Fibroblast of lung (primary cell): ENCODE measurements at regions not wholly inside any gene's neighbourhood (a gene's known extent, or its start where the extent isn't known, plus 50 kb on each side); places are given as distances from the start of the nearest gene placed in this dataset.

Experiments used
- DNase-seq, 2 donors: peaks; one replicate each; pipeline versions ENCODE4 v3.0.0 to v3.0.0-alpha.2; 2010; ENCODE audit warnings: low read depth in 2 of 2
- H2AFZ ChIP-seq: 2 replicates; pipeline ENCODE4 v1.5.1; 2012; ENCODE audit warnings: low read length, control low read depth, inconsistent platforms
- H3K27ac ChIP-seq: 2 replicates; pipeline ENCODE4 v1.5.1; 2011; ENCODE audit warnings: low read length, control low read depth; ENCODE audit not compliant: insufficient read depth
- H3K27me3 ChIP-seq: 2 replicates; pipeline ENCODE4 v1.5.1; 2011; ENCODE audit warnings: mild to moderate bottlenecking, low read length; ENCODE audit not compliant: control insufficient read depth, insufficient read depth
- H3K36me3 ChIP-seq: 2 replicates; pipeline ENCODE4 v1.5.1; 2011; ENCODE audit warnings: low read length; ENCODE audit not compliant: control insufficient read depth, insufficient read depth
- H3K4me1 ChIP-seq: 2 replicates; pipeline ENCODE4 v1.5.1; 2011; ENCODE audit warnings: low read length; ENCODE audit not compliant: control insufficient read depth, insufficient read depth; ENCODE audit errors: extremely low read depth
- H3K4me2 ChIP-seq: 2 replicates; pipeline ENCODE4 v1.5.1; 2011; ENCODE audit warnings: low read length, control low read depth; ENCODE audit not compliant: insufficient read depth; ENCODE audit errors: extremely low read depth
- H3K4me3 ChIP-seq, 4 experiments: fragments of 200-600 bp in 1 of 4; sonication (generic) in 1 of 4; replicated peaks in 1 of 4; 2 replicates each; pipeline ENCODE4 v1.5.1; 2011 to 2016; ENCODE audit warnings: low read length in 4 of 4, low read depth in 3 of 4, mild to moderate bottlenecking in 3 of 4, control low read depth in 2 of 4, inconsistent platforms in 1 of 4, mixed read lengths in 1 of 4; ENCODE audit not compliant: insufficient read depth in 1 of 4; ENCODE audit errors: control extremely low read depth in 1 of 4
- H3K79me2 ChIP-seq: 2 replicates; pipeline ENCODE4 v1.5.1; 2012; ENCODE audit warnings: mild to moderate bottlenecking, low read length, inconsistent platforms; ENCODE audit not compliant: control insufficient read depth, insufficient read depth
- H3K9ac ChIP-seq: 2 replicates; pipeline ENCODE4 v1.5.1; 2011; ENCODE audit warnings: mild to moderate bottlenecking, low read length, control low read depth; ENCODE audit not compliant: insufficient read depth
- H3K9me3 ChIP-seq: 2 replicates; pipeline ENCODE4 v1.5.1; 2012; ENCODE audit warnings: low read depth, low read length; ENCODE audit not compliant: control insufficient read depth, insufficient read depth
- H4K20me1 ChIP-seq: 2 replicates; pipeline ENCODE4 v1.5.1; 2011; ENCODE audit warnings: low read length; ENCODE audit not compliant: control insufficient read depth, insufficient read depth; ENCODE audit errors: extremely low read depth
- EZH2 ChIP-seq: IDR thresholded peaks from 2 replicates; pipeline ENCODE4 v1.5.1; 2012; ENCODE audit warnings: low read length, control low read depth, mild to moderate bottlenecking; ENCODE audit errors: missing control alignments
- TF ChIP-seq, protein P1 (sequence below), 2 donors: IDR thresholded peaks in 1 of 2; conservative IDR thresholded peaks in 1 of 2; 1 replicate in 1 of 2; 2 replicates in 1 of 2; pipeline ENCODE4 v1.5.1; 2011 to 2012; ENCODE audit warnings: low read length in 2 of 2, control low read depth in 1 of 2, inconsistent platforms in 1 of 2, low read depth in 1 of 2, mild to moderate bottlenecking in 1 of 2

DNA sequence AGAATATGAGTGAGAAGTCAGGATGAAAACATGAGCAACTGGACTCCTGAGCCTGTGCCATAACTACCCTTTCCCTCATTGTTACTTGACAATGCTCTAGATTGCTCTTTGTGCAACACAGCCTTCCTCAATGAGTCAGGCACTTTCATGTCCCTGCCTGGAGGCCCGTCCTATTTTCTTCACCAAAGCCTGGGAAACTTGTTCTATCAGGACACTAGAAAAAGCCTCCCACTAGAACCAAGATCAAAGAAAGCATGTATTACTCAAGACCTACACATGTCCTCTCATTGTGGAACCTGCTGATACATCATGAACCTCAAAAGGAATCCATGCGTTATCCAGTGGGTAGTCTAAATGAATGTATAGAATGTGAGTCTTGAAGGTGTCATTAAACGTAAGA is 624.5 kb downstream of the TOX3 start:
- no peak overlapping the region for H3K27ac ChIP-seq
- TF ChIP-seq, protein P1, sequence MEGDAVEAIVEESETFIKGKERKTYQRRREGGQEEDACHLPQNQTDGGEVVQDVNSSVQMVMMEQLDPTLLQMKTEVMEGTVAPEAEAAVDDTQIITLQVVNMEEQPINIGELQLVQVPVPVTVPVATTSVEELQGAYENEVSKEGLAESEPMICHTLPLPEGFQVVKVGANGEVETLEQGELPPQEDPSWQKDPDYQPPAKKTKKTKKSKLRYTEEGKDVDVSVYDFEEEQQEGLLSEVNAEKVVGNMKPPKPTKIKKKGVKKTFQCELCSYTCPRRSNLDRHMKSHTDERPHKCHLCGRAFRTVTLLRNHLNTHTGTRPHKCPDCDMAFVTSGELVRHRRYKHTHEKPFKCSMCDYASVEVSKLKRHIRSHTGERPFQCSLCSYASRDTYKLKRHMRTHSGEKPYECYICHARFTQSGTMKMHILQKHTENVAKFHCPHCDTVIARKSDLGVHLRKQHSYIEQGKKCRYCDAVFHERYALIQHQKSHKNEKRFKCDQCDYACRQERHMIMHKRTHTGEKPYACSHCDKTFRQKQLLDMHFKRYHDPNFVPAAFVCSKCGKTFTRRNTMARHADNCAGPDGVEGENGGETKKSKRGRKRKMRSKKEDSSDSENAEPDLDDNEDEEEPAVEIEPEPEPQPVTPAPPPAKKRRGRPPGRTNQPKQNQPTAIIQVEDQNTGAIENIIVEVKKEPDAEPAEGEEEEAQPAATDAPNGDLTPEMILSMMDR (conservative IDR thresholded peaks at IDR 0.05 in 1 of 2, IDR thresholded peaks at IDR 0.05 in 1 of 2; ENCODE audit: low read depth in 1 of 2, low read length in 2 of 2), result no peak
- TF ChIP-seq EZH2, result no peak
- no peak overlapping the region for H2AFZ ChIP-seq
- no peaks in the 10 kb centered on the region for H3K36me3 ChIP-seq
- H3K4me3 ChIP-seq, result no peak overlapping the region
- no peak overlapping the region for H3K9ac ChIP-seq
- no peaks in the 10 kb centered on the region for H4K20me1 ChIP-seq
- H3K27me3 ChIP-seq, result no peaks in the 10 kb centered on the region
- H3K9me3 ChIP-seq, result no peaks in the 10 kb centered on the region
- no peak for DNase-seq
- no peaks in the 10 kb centered on the region for H3K4me1 ChIP-seq
- H3K79me2 ChIP-seq, result no peaks in the 10 kb centered on the region
- H3K4me2 ChIP-seq, result no peak overlapping the region

DNA sequence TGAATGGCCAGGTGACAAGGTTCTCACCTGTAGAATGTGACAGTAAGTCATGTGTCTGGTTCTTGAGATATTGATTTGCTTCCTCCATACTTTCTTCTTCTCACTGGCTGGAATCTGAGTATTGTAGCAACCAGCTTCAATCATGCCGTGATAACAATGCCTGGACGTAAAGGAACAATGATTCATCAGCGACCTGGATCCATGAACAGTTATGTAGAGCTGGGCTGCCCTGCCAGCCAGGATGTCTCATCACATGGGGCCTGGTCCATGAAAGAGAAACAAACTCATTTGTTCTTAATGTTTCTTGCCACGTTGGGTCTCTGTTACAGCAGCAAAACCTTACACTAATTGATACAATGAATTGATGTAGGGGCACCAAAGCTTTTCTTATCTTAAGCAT is 627.2 kb downstream of the TOX3 start:
- Histone ChIP-seq H3K9me3 (no peaks in the 10 kb centered on the region), H2AFZ (no peak overlapping the region), H4K20me1 (no peaks in the 10 kb centered on the region), H3K27me3 (no peaks in the 10 kb centered on the region), H3K36me3 (no peaks in the 10 kb centered on the region), H3K27ac (no peak overlapping the region), H3K4me3 (no peak overlapping the region), H3K4me1 (no peaks in the 10 kb centered on the region), H3K4me2 (no peak overlapping the region), H3K79me2 (no peaks in the 10 kb centered on the region), H3K9ac (no peak overlapping the region)
- no peak for DNase-seq
- TF ChIP-seq, protein P1 (conservative IDR thresholded peaks at IDR 0.05 in 1 of 2, IDR thresholded peaks at IDR 0.05 in 1 of 2; ENCODE audit: low read depth in 1 of 2, low read length in 2 of 2), result no peak
- no peak for TF ChIP-seq EZH2

DNA sequence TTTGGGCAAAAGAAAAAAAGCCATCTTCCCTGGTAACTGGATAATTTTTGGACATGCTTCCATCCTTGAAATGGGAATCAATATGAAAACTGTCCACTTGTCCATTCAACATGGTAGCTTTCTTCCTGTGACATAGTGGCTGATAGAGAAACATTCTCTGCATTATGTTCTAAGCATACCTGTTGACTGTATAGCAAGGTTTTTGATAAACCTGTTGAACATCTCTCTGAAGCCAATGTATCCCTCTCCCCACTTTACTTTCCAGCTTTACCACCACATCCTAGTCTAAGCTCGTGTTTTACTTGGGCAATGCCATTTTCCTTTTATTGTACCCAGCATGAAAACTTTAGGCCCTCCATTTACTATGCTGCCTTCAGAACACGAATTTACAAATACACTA is 630.1 kb downstream of the TOX3 start:
- TF ChIP-seq EZH2, result no peak
- TF ChIP-seq, protein P1 (conservative IDR thresholded peaks at IDR 0.05 in 1 of 2, IDR thresholded peaks at IDR 0.05 in 1 of 2; ENCODE audit: low read depth in 1 of 2, low read length in 2 of 2), result no peak
- no peaks in the 10 kb centered on the region for H3K9me3 ChIP-seq
- no peak overlapping the region for H2AFZ ChIP-seq
- H3K27ac ChIP-seq, result no peak overlapping the region
- H3K9ac ChIP-seq, result no peak overlapping the region
- no peaks in the 10 kb centered on the region for H3K36me3 ChIP-seq
- H3K4me1 ChIP-seq, result no peaks in the 10 kb centered on the region
- no peak for DNase-seq
- no peak overlapping the region for H3K4me3 ChIP-seq
- no peak overlapping the region for H3K4me2 ChIP-seq
- no peaks in the 10 kb centered on the region for H3K27me3 ChIP-seq
- H4K20me1 ChIP-seq, result no peaks in the 10 kb centered on the region
- H3K79me2 ChIP-seq, result no peaks in the 10 kb centered on the region
